HCT116 (cell line): ENCODE measurements at regions not wholly inside any gene's neighbourhood (a gene's known extent, or its start where the extent isn't known, plus 50 kb on each side); places are given as distances from the start of the nearest gene placed in this dataset.

Source experiments
- ATAC-seq: fragments of 200-7000 bp; cut with Tn5 transposase; 2 replicates; pipeline ENCODE4 v1.9.1; 2020; ENCODE audit warnings: mild to moderate bottlenecking, moderate library complexity
- BruUV-seq: library from RNA; stranded (reverse); fragments of 400-500 nt; replicated peaks from 2 replicates; lab custom pipeline; 2021; lab: Mats Ljungman, UMichigan
- CTCF ChIA-PET: fragments of 300-600 bp; sonication (Branson Sonifier 250); formaldehyde crosslinking; loops from one replicate; lab custom pipeline; 2021; ENCODE audit warnings: antibody characterized with exemption; lab: Charles Lee
- POLR2A ChIA-PET: fragments of 300-600, 350-600 bp; sonication (Branson Sonifier 250); formaldehyde crosslinking; loops from one replicate; lab custom pipeline; 2021; ENCODE audit warnings: antibody characterized with exemption; lab: Charles Lee
- RAD21 ChIA-PET, 2 experiments: fragments of 300-600 bp; sonication (Branson Sonifier 250); formaldehyde crosslinking; loops; one replicate each; lab custom pipeline; 2023; ENCODE audit warnings: low total read pairs in 2 of 2; ENCODE audit not compliant: uncharacterized antibody in 2 of 2, unreplicated experiment in 2 of 2, low non-redundant PET in 1 of 2; lab: Charles Lee
- DNase-seq: peaks from one replicate; pipeline ENCODE4 v3.0.0-alpha.2; 2010; ENCODE audit warnings: low read depth, low spot score
- H2AFZ ChIP-seq: fragments of 200-600 bp; shearing (Covaris generic), sonication (generic); 2 replicates; pipeline ENCODE4 v1.6.1; 2017; ENCODE audit warnings: low read depth, mixed run types, mixed read lengths, antibody characterized with exemption, low read length; ENCODE audit not compliant: poor library complexity, severe bottlenecking
- H3K27ac ChIP-seq: 2 replicates; pipeline ENCODE4 v1.5.1; 2012; ENCODE audit warnings: low read depth, low read length
- H3K27me3 ChIP-seq: fragments of 200-600 bp; sonication (generic); 2 replicates; pipeline ENCODE4 v1.6.1; 2016; ENCODE audit warnings: mixed run types, low read length, mixed read lengths; ENCODE audit not compliant: insufficient read depth
- H3K36me3 ChIP-seq, 2 experiments: fragments of 200-500 bp in 1 of 2; fragments of 200-600 bp in 1 of 2; sonication (Bioruptor generic) in 1 of 2; sonication (generic) in 1 of 2; 2 replicates each; pipeline versions ENCODE4 v1.5.1 to v1.6.1; 2014 to 2016; ENCODE audit warnings: low read length in 2 of 2, inconsistent platforms in 1 of 2, mixed read lengths in 1 of 2, mixed run types in 1 of 2; ENCODE audit not compliant: insufficient read depth in 2 of 2, control insufficient read depth in 1 of 2
- H3K4me1 ChIP-seq, 2 experiments: fragments of 200-600 bp in 1 of 2; sonication (generic) in 1 of 2; 2 replicates each; pipeline versions ENCODE4 v1.5.1 to v1.6.1; 2012 to 2017; ENCODE audit warnings: low read length in 2 of 2, inconsistent platforms in 1 of 2, mild to moderate bottlenecking in 1 of 2, mixed read lengths in 1 of 2, mixed run types in 1 of 2, moderate library complexity in 1 of 2; ENCODE audit not compliant: insufficient read depth in 2 of 2, control insufficient read depth in 1 of 2
- H3K4me2 ChIP-seq: fragments of 200-600 bp; sonication (generic); 2 replicates; pipeline ENCODE4 v1.6.1; 2017; ENCODE audit warnings: mixed run types, low read length, mixed read lengths
- H3K4me3 ChIP-seq, 2 experiments: fragments of 200-600 bp in 1 of 2; sonication (generic) in 1 of 2; replicated peaks in 1 of 2; 2 replicates each; pipeline ENCODE4 v1.5.1; 2011 to 2016; ENCODE audit warnings: low read length in 2 of 2, control low read depth in 1 of 2, low read depth in 1 of 2, mild to moderate bottlenecking in 1 of 2, mixed read lengths in 1 of 2, mixed run types in 1 of 2
- H3K79me2 ChIP-seq: fragments of 200-600 bp; sonication (generic); 2 replicates; pipeline ENCODE4 v1.6.1; 2017; ENCODE audit warnings: mild to moderate bottlenecking, mixed run types, low read length, moderate library complexity, mixed read lengths; ENCODE audit not compliant: insufficient read depth
- H3K9ac ChIP-seq: fragments of 200-600 bp; sonication (generic); 2 replicates; pipeline ENCODE4 v1.6.1; 2016; ENCODE audit warnings: low read length, mixed read lengths
- H3K9me2 ChIP-seq: fragments of 200-600 bp; sonication (generic), shearing (Covaris generic); 2 replicates; pipeline ENCODE4 v1.6.1; 2017; ENCODE audit warnings: mixed run types, mild to moderate bottlenecking, moderate library complexity; ENCODE audit not compliant: insufficient read depth
- H3K9me3 ChIP-seq, 2 experiments: fragments of 200-500 bp in 1 of 2; fragments of 200-600 bp in 1 of 2; sonication (Bioruptor generic) in 1 of 2; sonication (generic) in 1 of 2; 2 replicates each; pipeline ENCODE4 v1.6.1; 2014 to 2017; ENCODE audit warnings: low read length in 2 of 2, mixed read lengths in 2 of 2, inconsistent platforms in 1 of 2, low read depth in 1 of 2, mild to moderate bottlenecking in 1 of 2, mixed run types in 1 of 2, moderate library complexity in 1 of 2; ENCODE audit not compliant: control insufficient read depth in 1 of 2, insufficient read depth in 1 of 2
- H4K20me1 ChIP-seq: fragments of 200-600 bp; sonication (generic), shearing (Covaris generic); 2 replicates; pipeline ENCODE4 v1.6.1; 2017; ENCODE audit warnings: mixed run types, mild to moderate bottlenecking, moderate library complexity; ENCODE audit not compliant: insufficient read depth
- ATF3 ChIP-seq: IDR thresholded peaks from 2 replicates; pipeline ENCODE4 v1.6.1; 2012
- CBX3 ChIP-seq: IDR thresholded peaks from 2 replicates; pipeline ENCODE4 v1.6.1; 2012; ENCODE audit warnings: low read depth
- CEBPB ChIP-seq: IDR thresholded peaks from 2 replicates; pipeline ENCODE4 v1.6.1; 2012; ENCODE audit warnings: low read depth
- EGR1 ChIP-seq: IDR thresholded peaks from 2 replicates; pipeline ENCODE4 v1.6.1; 2012; ENCODE audit warnings: low read depth
- ELF1 ChIP-seq: IDR thresholded peaks from 2 replicates; pipeline ENCODE4 v1.6.1; 2012; ENCODE audit warnings: low read depth, borderline replicate concordance
- EZH2 ChIP-seq: fragments of 200-600 bp; sonication (generic); IDR thresholded peaks from 2 replicates; pipeline ENCODE4 v1.6.1; 2017; ENCODE audit warnings: antibody characterized with exemption, mixed run types
- JUND ChIP-seq: IDR thresholded peaks from 2 replicates; pipeline ENCODE4 v1.6.1; 2012
- POLR2AphosphoS5 ChIP-seq: IDR thresholded peaks from 2 replicates; pipeline ENCODE4 v1.6.1; 2011; ENCODE audit warnings: mild to moderate bottlenecking, low read depth, low read length, moderate library complexity
- RAD21 ChIP-seq: IDR thresholded peaks from 2 replicates; pipeline ENCODE4 v1.6.1; 2012; ENCODE audit warnings: low read depth, mild to moderate bottlenecking
- SIN3A ChIP-seq: IDR thresholded peaks from 2 replicates; pipeline ENCODE4 v1.6.1; 2012; ENCODE audit warnings: low read depth
- YY1 ChIP-seq: IDR thresholded peaks from 2 replicates; pipeline ENCODE4 v1.6.1; 2011; ENCODE audit warnings: low read length, low read depth, moderate library complexity, mild to moderate bottlenecking; ENCODE audit not compliant: insufficient replicate concordance; ENCODE audit errors: extremely low read depth
- ZBTB33 ChIP-seq: IDR thresholded peaks from 2 replicates; pipeline ENCODE4 v1.6.1; 2011; ENCODE audit warnings: mild to moderate bottlenecking, low read length, moderate library complexity; ENCODE audit not compliant: insufficient replicate concordance; ENCODE audit errors: extremely low read depth
- ZNF274 ChIP-seq: fragments of 200-500 bp; sonication (Bioruptor generic); IDR thresholded peaks from 2 replicates; pipeline ENCODE4 v1.6.1; 2014; ENCODE audit warnings: mild to moderate bottlenecking, low read depth, low read length, inconsistent platforms
- intact Hi-C: fragments of 100-400 bp; cut with micrococcal nuclease; formaldehyde crosslinking; loops from 2 replicates; pipeline ENCODE4 v1.10.0; 2022

- no TSS peak for BruUV-seq
- ATAC-seq (no peak), DNase-seq (no peak)
- H3K9ac ChIP-seq, result no peak overlapping the region
- intact Hi-C loops, result no loop called here
- H3K4me1 ChIP-seq, result no peaks in the 10 kb centered on the region
- no peaks in the 10 kb centered on the region for H4K20me1 ChIP-seq
- H3K4me2 ChIP-seq, result no peak overlapping the region
- RAD21 ChIA-PET, result no interaction called here
- H3K36me3 ChIP-seq, result no peaks in the 10 kb centered on the region
- POLR2A ChIA-PET, result no interaction called here
- H3K9me2 ChIP-seq, result no peaks in the 10 kb centered on the region
- no peaks in the 10 kb centered on the region for H3K9me3 ChIP-seq
- peaks cover 10% of the 10 kb centered on the region; the same call in 1 of the 2 replicates for H3K27me3 ChIP-seq
- no peak overlapping the region for H3K4me3 ChIP-seq
- TF ChIP-seq ZNF274 (no peak), ZBTB33 (no peak), ELF1 (no peak), POLR2AphosphoS5 (no peak), CBX3 (no peak), SIN3A (no peak), RAD21 (no peak)
- CTCF ChIA-PET, result no interaction called here
- H3K27ac ChIP-seq, result no peak overlapping the region
- no peak overlapping the region for H2AFZ ChIP-seq
- no peaks in the 10 kb centered on the region for H3K79me2 ChIP-seq
Observed at GRCh38 chr2:39609917-39610316, 55.8 kb upstream of the TMEM178A start.

- POLR2A ChIA-PET, result no interaction called here
- no peak for ATAC-seq
- BruUV-seq, result no TSS peak
- CTCF ChIA-PET, result no interaction called here
- Histone ChIP-seq H3K9ac (no peak overlapping the region), H3K9me2 (no peaks in the 10 kb centered on the region), H3K4me3 (no peak overlapping the region), H3K27me3 (0 out of 2 replicates have a peak, but pooled peaks cover 20% of the 10 kb centered on the region), H2AFZ (no peak overlapping the region), H3K79me2 (no peaks in the 10 kb centered on the region), H3K9me3 (no peaks in the 10 kb centered on the region), H3K36me3 (no peaks in the 10 kb centered on the region), H3K27ac (no peak overlapping the region), H4K20me1 (no peaks in the 10 kb centered on the region), H3K4me2 (no peak overlapping the region), H3K4me1 (no peaks in the 10 kb centered on the region)
- RAD21 ChIA-PET, result no interaction called here
- intact Hi-C loops, result no loop called here
- TF ChIP-seq EGR1 (no peak), RAD21 (no peak), JUND (no peak), YY1 (no peak), EZH2 (no peak), ATF3 (no peak), CEBPB (no peak), CBX3 (no peak)
- DNase-seq, result no peak
Observed at GRCh38 chr2:39615675-39616074, 50.0 kb upstream of the TMEM178A start.
